RKO (cell line): ENCODE measurements at regions not wholly inside any gene's neighbourhood (a gene's known extent, or its start where the extent isn't known, plus 50 kb on each side); places are given as distances from the start of the nearest gene placed in this dataset.
"Not testable (repeated sequence)": the region's sequence is repeated elsewhere in the genome, so short reads cannot be mapped to it uniquely, and the experiment has no call there.

Experiments
- DNase-seq: peaks from one replicate; pipeline ENCODE4 v3.0.0-alpha.2; 2016; ENCODE audit warnings: low spot score

GRCh38 chr2:189231719-189232323 is 52.3 kb upstream of the COL5A2 start:
- no peak for DNase-seq

GRCh38 chr2:189232759-189233406 is 53.3 kb upstream of the COL5A2 start:
- DNase-seq, result no peak

GRCh38 chr2:189233527-189233926 is 54.0 kb upstream of the COL5A2 start:
- DNase-seq, result peak; percentile 24

- DNase-seq, result no peak
Observed at GRCh38 chr2:189234991-189235390, 55.4 kb upstream of the COL5A2 start.

- DNase-seq, result peak; percentile 70
Observed at GRCh38 chr2:189236066-189236465, 56.5 kb upstream of the COL5A2 start.

GRCh38 chr2:189238903-189239302 is 59.3 kb upstream of the COL5A2 start:
- DNase-seq, result no peak

GRCh38 chr2:189243843-189244242 is 64.3 kb upstream of the COL5A2 start:
- not testable (repeated sequence) for DNase-seq

- DNase-seq, result no peak
Observed at GRCh38 chr2:189247276-189247675, 67.7 kb upstream of the COL5A2 start.

- DNase-seq, result no peak
Observed at GRCh38 chr2:189248141-189248540, 68.6 kb upstream of the COL5A2 start.

- DNase-seq, result no peak
Observed at GRCh38 chr2:189249171-189249570, 69.6 kb upstream of the COL5A2 start.

- no peak for DNase-seq
Observed at GRCh38 chr2:189249901-189250300, 70.3 kb upstream of the COL5A2 start.

- DNase-seq, result no peak
Observed at GRCh38 chr2:189252991-189253675, 73.6 kb upstream of the COL5A2 start.

GRCh38 chr2:189253836-189254235 is 74.3 kb upstream of the COL5A2 start:
- DNase-seq, result no peak

GRCh38 chr2:189254268-189254883 is 74.8 kb upstream of the COL5A2 start:
- no peak for DNase-seq

GRCh38 chr2:189255711-189256110 is 76.2 kb upstream of the COL5A2 start:
- DNase-seq, result no peak

GRCh38 chr2:189258616-189259365 is 79.2 kb upstream of the COL5A2 start:
- DNase-seq, result no peak

- DNase-seq, result no peak
Observed at GRCh38 chr2:189260361-189260814, 80.8 kb upstream of the COL5A2 start.

GRCh38 chr2:189261431-189261841 is 81.9 kb upstream of the COL5A2 start:
- DNase-seq, result peak; percentile 38

GRCh38 chr2:189261916-189262315 is 82.4 kb upstream of the COL5A2 start:
- DNase-seq, result no peak

- DNase-seq, result no peak
Observed at GRCh38 chr2:189265696-189266320, 86.2 kb upstream of the COL5A2 start.

GRCh38 chr2:189267491-189267890 is 87.9 kb upstream of the COL5A2 start:
- DNase-seq, result no peak
